ENCODE measurements at regions not wholly inside any gene's neighbourhood (a gene's known extent, or its start where the extent isn't known, plus 50 kb on each side); places are given as distances from the start of the nearest gene placed in this dataset.

- TF ChIP-seq CTCF (IDR thresholded peaks at IDR 0.05) (no peak), EZH2 (IDR thresholded peaks at IDR 0.05; ENCODE audit: borderline replicate concordance, insufficient read depth, low read depth, low read length, poor library complexity, severe bottlenecking) (no peak)
These were observed 133.0 kb downstream of the ASB7 start for GRCh38 chr15:100735129-100736053.
